ENCODE measurements at regions not wholly inside any gene's neighbourhood (a gene's known extent, or its start where the extent isn't known, plus 50 kb on each side); places are given as distances from the start of the nearest gene placed in this dataset.

DNA sequence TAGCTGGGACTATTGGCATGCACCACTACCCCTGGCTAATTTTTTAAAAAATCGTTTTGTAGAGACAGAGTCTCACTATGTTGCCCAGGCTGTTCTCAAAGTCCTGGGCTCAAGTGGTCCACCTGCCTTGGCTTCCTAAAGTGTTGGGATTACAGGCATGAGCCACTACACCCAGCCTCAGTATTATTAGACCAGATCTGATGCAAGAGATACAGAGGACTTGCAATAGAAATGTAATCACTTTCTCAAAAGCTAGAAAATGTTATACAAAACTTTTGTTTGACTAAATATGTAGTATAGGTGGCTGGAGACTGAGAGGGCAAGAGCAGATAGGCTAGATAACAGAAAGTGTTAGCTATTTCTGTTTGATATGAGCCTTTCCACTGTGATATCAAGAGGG lies 531.9 kb downstream of the SOX2 start:
- Mint-ChIP-seq H3K36me3 (ENCODE audit: insufficient read depth) (no peaks in the 10 kb centered on the region), H3K27me3 (no peaks in the 10 kb centered on the region), H3K4me3 (no peak overlapping the region), H3K4me1 (ENCODE audit: low read depth in 2 of 2) (no peaks in the 10 kb centered on the region), H3K9me3 (peaks cover 8% of the 10 kb centered on the region in 2 donors), H3K27ac (no peak overlapping the region)
- DNase-seq = no peak
- no peak for ATAC-seq (replicated peaks)

DNA sequence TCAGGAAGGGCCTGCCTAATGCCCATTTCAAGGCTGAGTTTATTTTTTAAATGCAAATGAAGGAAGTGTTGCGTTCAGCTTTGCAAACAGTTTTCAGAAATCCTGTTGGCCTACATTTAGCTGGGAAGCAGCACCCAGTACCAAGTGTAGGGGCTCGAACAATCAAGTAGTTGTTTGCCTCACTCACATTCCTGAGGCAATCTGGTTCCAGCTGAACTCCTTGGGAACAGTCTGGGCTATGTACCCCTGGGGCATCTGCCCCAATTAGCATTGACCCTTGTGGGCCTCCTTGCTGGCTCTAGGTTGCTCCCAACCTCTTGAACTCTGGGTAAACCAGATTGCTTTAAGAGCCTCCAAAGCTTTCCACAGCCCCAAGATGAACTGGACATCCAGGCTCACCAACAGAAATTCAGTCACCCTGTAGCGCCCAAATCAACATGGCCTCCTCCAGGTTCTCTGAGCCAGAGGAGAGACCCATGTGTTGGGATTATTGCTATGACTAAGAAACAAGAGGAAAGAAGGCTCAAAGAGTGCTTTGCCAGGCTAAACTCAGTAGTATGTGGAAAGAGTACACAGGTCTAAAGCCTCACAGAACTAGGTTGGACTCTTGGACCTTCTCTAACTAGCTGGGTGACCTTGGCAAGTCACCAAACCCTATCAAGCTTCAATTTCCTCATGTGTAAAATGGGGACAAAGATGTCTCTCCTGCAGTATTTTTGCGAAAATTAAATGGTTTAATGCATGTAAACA lies 532.7 kb downstream of the SOX2 start:
- Mint-ChIP-seq H3K36me3 (ENCODE audit: insufficient read depth) (no peaks in the 10 kb centered on the region), H3K27ac (no peak overlapping the region), H3K4me1 (ENCODE audit: low read depth in 2 of 2) (no peaks in the 10 kb centered on the region), H3K9me3 (peaks cover 7 to 8% of the 10 kb centered on the region in 2 donors), H3K4me3 (no peak overlapping the region), H3K27me3 (no peaks in the 10 kb centered on the region)
- no peak for DNase-seq
- ATAC-seq (replicated peaks) = no peak

DNA sequence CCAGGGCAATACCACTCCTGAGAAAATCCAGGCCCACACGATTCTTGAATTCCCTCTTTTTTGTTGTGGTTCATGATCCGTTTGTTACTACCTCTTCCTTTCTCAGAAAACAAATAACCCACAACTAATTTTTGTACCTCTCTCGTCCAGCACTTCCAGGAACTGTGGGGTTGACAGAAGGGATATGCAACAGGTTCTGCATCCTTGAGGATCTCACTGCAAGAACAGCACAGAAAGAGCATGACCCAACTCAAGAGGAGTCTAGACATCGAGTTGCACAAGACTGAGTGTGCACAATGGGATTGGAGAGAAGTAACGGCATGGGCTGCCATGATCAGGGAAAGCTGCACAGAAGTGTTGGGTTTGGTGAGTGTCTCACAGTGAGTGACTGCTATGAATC lies 533.3 kb downstream of the SOX2 start:
- Mint-ChIP-seq H3K9me3 (peaks cover 6 to 8% of the 10 kb centered on the region in 2 donors), H3K27me3 (no peaks in the 10 kb centered on the region), H3K27ac (no peak overlapping the region), H3K4me3 (no peak overlapping the region), H3K4me1 (ENCODE audit: low read depth in 2 of 2) (no peaks in the 10 kb centered on the region), H3K36me3 (ENCODE audit: insufficient read depth) (no peaks in the 10 kb centered on the region)
- DNase-seq (no peak), ATAC-seq (replicated peaks) (no peak)

DNA sequence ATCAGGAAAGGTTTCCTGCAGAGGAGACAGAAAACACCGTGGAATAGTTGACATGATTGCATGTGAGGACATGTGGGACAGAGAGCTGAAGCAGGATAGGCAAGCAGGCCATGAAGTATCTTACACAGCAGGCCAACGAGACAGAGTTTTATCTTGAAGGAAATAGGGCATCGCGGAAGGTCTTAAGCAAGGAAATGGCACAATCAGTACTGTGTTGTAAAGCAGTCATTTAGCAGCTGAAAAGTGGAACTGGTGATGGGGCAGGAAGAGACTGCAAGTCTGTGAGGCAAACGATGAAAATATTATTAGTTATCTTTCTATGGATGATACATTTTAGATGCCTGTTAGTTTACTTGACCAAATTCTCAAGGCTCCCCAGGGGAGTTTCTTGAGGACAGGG lies 535.1 kb downstream of the SOX2 start:
- no peak overlapping the region for H3K4me3 Mint-ChIP-seq
- DNase-seq (no peak), ATAC-seq (replicated peaks) (no peak)
- no peaks in the 10 kb centered on the region for H3K27me3 Mint-ChIP-seq
- H3K4me1 Mint-ChIP-seq (ENCODE audit: low read depth in 2 of 2) = no peaks in the 10 kb centered on the region
- H3K27ac Mint-ChIP-seq = no peak overlapping the region
- H3K9me3 Mint-ChIP-seq = peaks cover 6 to 8% of the 10 kb centered on the region in 2 donors
- H3K36me3 Mint-ChIP-seq (ENCODE audit: insufficient read depth) = no peaks in the 10 kb centered on the region

DNA sequence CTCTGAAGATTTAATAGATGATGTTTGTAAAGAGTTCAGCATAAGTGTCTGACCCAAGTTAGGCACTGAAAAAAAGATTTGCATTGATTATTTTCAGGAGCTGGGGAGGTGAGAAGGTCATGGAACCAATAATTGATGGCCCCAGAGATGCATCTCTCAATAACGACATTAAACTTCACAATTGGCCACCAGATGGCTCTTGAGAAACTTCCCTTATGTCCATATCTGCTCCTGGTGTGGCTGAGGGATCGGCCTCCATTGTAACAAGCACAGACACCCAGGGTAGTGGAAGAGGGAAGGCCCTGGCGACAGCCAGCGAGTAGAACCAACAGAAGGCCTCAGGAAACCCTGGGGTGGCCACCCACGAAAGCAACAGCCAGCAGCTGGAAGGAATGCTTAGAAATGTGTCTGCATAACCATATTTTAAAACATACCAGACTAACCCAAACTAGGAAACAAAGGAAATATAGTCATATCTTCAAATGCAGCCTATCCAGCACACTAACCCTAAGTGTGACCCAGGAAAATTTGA lies 536.7 kb downstream of the SOX2 start:
- peaks cover 6 to 8% of the 10 kb centered on the region in 2 donors for H3K9me3 Mint-ChIP-seq
- DNase-seq = no peak
- no peaks in the 10 kb centered on the region for H3K36me3 Mint-ChIP-seq (ENCODE audit: insufficient read depth)
- no peak overlapping the region for H3K27ac Mint-ChIP-seq
- H3K4me3 Mint-ChIP-seq = no peak overlapping the region
- no peaks in the 10 kb centered on the region for H3K4me1 Mint-ChIP-seq (ENCODE audit: low read depth in 2 of 2)
- no peaks in the 10 kb centered on the region for H3K27me3 Mint-ChIP-seq
- no peak for ATAC-seq (replicated peaks)

DNA sequence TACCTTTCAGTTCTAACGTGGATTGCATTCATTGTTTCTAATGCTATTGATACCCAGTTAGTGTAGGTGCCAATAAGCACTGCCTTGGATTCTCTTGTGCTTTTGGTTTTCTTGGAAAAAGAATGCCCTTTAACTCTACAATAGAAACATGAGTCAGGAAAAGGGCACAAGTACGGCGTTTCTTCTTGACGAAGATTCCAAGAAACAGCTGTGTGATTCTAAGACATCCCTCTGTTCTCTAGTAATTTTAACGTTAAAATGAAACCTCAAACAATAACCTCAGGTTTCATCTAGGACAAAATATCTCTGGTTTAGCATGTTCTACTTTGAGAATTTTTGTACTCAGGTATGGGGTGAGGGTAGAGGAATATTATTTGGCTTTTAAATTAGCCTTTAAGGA lies 540.5 kb upstream of the ATP11B start:
- ATAC-seq (replicated peaks) = no peak
- H3K9me3 Mint-ChIP-seq = no peaks in the 10 kb centered on the region

DNA sequence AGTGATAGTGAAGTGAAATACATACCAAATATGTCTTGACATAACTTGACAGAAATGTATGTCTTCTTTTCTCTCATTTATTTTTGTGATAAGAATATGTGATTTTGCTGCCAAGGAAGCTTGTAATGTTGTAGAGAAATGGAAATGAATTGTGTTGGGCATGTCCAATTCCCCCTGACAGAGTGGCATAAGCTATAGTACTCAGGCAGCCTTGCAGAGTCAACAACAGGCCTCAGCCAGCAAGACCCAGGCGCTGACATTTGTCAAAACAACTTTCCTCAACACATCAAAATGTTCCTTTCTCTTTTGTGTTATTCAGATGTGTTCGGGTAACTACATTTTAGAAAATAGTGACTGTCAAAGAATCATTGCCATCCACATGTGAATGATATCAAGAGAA lies 538.1 kb upstream of the ATP11B start:
- DNase-seq (no peak), ATAC-seq (replicated peaks) (no peak)
- Mint-ChIP-seq H3K4me1 (ENCODE audit: low read depth in 2 of 2) (no peaks in the 10 kb centered on the region), H3K27ac (no peak overlapping the region), H3K9me3 (no peaks in the 10 kb centered on the region), H3K36me3 (ENCODE audit: insufficient read depth) (no peaks in the 10 kb centered on the region), H3K27me3 (no peaks in the 10 kb centered on the region), H3K4me3 (no peak overlapping the region)

More for the DNA sequence above, 540.5 kb upstream of the ATP11B start:
- H3K27me3 Mint-ChIP-seq = no peaks in the 10 kb centered on the region
- H3K4me3 Mint-ChIP-seq = no peak overlapping the region
- no peaks in the 10 kb centered on the region for H3K36me3 Mint-ChIP-seq (ENCODE audit: insufficient read depth)
- H3K4me1 Mint-ChIP-seq (ENCODE audit: low read depth in 2 of 2) = no peaks in the 10 kb centered on the region
- no peak for DNase-seq
- no peak overlapping the region for H3K27ac Mint-ChIP-seq

DNA sequence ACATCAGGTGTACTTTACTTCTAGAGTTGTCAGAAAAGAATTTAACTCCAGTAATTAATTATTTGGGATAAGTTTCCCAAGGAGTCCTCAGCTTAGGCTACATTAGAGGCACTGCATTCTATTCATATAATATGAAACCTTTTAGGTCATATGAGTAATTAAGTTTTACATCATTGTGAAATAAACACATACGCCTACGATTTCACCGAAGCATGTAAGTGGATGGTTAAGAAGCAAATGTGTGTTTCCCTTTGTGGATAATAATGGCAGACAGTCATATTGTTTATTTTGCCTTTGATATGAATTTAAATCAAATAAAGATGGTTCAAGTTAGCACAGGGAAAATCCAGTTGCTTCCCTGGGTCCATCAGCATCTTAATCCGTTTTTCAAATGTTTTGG lies 535.9 kb upstream of the ATP11B start:
- H3K27ac Mint-ChIP-seq = no peak overlapping the region
- H3K36me3 Mint-ChIP-seq (ENCODE audit: insufficient read depth) = no peaks in the 10 kb centered on the region
- DNase-seq = no peak
- no peak overlapping the region for H3K4me3 Mint-ChIP-seq
- H3K9me3 Mint-ChIP-seq = peaks cover 0 to 7% of the 10 kb centered on the region in 2 donors
- H3K4me1 Mint-ChIP-seq (ENCODE audit: low read depth in 2 of 2) = no peaks in the 10 kb centered on the region
- ATAC-seq (replicated peaks) = no peak
- H3K27me3 Mint-ChIP-seq = peaks cover 0 to 8% of the 10 kb centered on the region in 2 donors

DNA sequence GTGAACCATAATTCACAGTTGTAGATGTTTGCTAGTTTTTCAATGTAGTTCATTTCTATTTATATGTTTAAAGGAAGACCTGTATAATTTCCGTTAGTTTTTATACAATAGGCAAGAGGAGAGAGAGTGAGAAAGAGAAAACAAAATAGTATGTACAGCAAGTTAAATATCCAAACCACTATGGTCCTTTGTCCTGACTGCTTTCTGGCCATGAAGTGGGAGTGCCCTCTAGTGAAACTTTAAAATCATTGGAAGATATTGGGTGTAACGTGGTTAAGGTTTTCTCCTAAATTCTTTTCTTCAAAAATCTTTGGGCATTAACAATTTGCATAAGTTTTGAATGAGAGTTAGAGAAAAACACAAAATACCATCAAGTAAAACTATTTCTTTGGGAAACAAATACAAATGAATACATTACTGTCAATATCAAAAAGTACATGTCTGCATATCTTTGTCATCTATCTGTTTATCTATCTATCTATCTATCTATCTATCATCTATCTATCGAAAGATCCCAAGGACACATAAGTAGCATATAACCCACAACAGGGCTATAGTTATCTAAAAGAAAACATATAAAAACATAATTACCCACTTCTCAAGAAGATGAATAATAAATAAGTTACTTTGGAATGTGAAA lies 534.6 kb upstream of the ATP11B start:
- Mint-ChIP-seq H3K36me3 (ENCODE audit: insufficient read depth) (no peaks in the 10 kb centered on the region), H3K27me3 (peaks cover 0 to 10% of the 10 kb centered on the region in 2 donors), H3K4me1 (ENCODE audit: low read depth in 2 of 2) (no peaks in the 10 kb centered on the region), H3K4me3 (no peak overlapping the region), H3K27ac (no peak overlapping the region), H3K9me3 (peaks cover 0 to 9% of the 10 kb centered on the region in 2 donors)
- no peak for ATAC-seq (replicated peaks)
- DNase-seq = no peak

DNA sequence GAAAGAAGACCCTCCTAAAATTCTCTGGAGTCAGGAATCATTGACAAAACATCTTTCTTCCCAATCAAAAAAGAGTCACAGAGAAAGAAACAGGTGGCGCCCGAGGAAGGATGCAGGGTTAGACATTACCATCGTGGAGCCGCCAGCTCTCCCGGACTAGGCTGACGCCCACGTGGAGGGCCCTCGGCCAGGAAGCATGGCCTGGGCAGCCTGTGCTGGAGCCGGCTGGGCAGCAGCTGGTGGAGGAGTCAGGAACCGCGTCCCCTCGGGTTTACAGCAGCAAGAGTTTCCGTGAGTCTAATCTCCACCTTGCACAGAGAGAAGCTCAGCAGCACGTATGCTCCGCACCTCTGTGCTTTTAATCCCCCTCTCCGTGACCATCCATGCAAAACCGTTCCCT lies 533.7 kb upstream of the ATP11B start:
- no peaks in the 10 kb centered on the region for H3K4me1 Mint-ChIP-seq (ENCODE audit: low read depth in 2 of 2)
- peaks cover 0 to 9% of the 10 kb centered on the region in 2 donors for H3K9me3 Mint-ChIP-seq
- no peak for ATAC-seq (replicated peaks)
- no peak for DNase-seq
- H3K36me3 Mint-ChIP-seq (ENCODE audit: insufficient read depth) = no peaks in the 10 kb centered on the region
- no peak overlapping the region for H3K4me3 Mint-ChIP-seq
- H3K27ac Mint-ChIP-seq = no peak overlapping the region
- peaks cover 0 to 10% of the 10 kb centered on the region in 2 donors for H3K27me3 Mint-ChIP-seq

DNA sequence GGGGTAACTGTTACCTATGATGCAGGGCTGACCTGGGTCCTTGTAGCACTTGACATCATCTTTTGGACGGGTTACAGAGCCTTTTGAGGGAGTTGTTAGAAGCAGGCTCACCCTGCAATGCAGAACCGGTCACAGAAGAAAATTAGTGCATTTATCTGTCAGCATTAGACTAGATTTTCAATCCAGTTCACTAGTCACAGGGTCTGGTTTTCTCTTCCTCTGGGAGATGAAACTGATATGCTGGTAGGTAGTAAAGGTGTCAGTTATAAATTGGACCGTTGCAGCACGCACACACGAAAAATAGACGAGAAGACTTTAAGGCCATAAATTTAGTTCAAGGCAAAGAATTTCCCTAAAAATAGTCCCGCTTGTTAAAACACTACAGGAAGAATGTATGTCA lies 532.3 kb upstream of the ATP11B start:
- no peak overlapping the region for H3K27ac Mint-ChIP-seq

DNA sequence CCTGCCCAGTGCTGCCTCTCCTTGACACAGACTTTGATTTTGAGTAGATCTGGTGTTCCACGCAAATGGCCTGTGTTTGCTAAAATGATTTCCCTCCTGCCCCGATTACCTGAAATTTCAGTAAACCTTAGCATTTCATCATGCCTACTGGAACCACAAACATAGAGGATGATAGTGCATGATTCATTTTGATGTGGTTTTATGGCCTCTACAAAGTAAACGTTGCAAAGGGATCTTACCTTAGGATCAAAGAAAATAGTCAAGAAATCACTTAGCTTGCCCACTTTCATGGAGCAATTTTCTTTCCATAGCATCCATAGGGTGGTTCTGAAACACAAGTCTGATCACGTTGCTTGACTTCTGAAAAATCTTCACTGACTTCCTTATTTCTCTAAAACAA lies 524.6 kb upstream of the ATP11B start:
- no peaks in the 10 kb centered on the region for H3K9me3 Mint-ChIP-seq
- no peak overlapping the region for H3K27ac Mint-ChIP-seq
- no peaks in the 10 kb centered on the region for H3K27me3 Mint-ChIP-seq
- H3K36me3 Mint-ChIP-seq (ENCODE audit: insufficient read depth) = peaks cover 4% of the 10 kb centered on the region
- DNase-seq (no peak), ATAC-seq (replicated peaks) (no peak)
- no peaks in the 10 kb centered on the region for H3K4me1 Mint-ChIP-seq (ENCODE audit: low read depth in 2 of 2)
- H3K4me3 Mint-ChIP-seq = no peak overlapping the region

More for the DNA sequence above, 532.3 kb upstream of the ATP11B start:
- Mint-ChIP-seq H3K27me3 (peaks cover 0 to 10% of the 10 kb centered on the region in 2 donors), H3K4me1 (ENCODE audit: low read depth in 2 of 2) (no peaks in the 10 kb centered on the region), H3K9me3 (peaks cover 0 to 9% of the 10 kb centered on the region in 2 donors), H3K4me3 (no peak overlapping the region), H3K36me3 (ENCODE audit: insufficient read depth) (no peaks in the 10 kb centered on the region)
- ATAC-seq (replicated peaks) (no peak), DNase-seq (no peak)

DNA sequence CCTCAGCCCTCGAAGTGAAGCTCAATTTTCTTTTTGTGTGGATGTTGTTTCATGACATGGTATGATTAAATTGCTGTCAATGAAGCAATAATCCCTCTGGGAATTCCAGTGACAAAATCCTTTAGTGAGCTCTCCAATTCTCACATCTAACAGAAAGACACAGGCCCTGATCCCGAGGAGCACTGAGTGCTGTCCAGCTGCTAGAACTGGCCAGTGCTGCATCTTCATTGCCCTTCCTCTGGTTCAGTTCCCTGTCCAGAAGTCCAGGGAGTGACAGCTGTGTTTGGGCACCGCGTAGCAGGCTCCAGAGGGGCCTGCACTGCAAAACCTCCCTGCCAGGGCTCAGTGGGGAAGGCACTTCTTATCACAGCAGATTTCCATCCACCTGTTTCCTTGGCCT lies 516.8 kb upstream of the ATP11B start:
- Mint-ChIP-seq H3K9me3 (peaks cover 4 to 7% of the 10 kb centered on the region in 2 donors), H3K27me3 (no peaks in the 10 kb centered on the region), H3K27ac (no peak overlapping the region), H3K4me1 (ENCODE audit: low read depth in 2 of 2) (no peaks in the 10 kb centered on the region), H3K4me3 (no peak overlapping the region), H3K36me3 (ENCODE audit: insufficient read depth) (no peaks in the 10 kb centered on the region)
- DNase-seq (no peak), ATAC-seq (replicated peaks) (no peak)

DNA sequence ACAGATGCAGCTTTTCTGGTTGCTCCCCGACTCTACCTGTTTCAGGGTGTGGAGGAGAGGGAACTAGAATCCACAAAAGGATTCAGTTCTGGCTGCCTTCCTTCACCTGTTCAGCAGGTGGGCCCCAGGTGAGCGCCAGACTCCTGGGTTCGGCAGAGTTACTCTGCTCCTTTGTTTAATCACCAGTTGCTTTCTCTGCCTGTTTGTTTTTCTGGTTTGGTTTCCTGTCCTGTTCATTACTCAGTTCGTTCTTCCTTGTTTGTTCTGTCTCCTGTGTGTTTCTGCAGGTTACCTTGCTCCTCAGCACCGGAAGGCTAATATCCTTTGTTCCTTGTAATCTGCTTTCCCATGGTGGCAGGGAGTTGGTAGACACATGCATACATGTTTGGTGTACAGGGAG lies 508.5 kb upstream of the ATP11B start:
- Mint-ChIP-seq H3K36me3 (ENCODE audit: insufficient read depth) (no peaks in the 10 kb centered on the region), H3K4me3 (no peak overlapping the region), H3K27ac (no peak overlapping the region), H3K27me3 (no peaks in the 10 kb centered on the region), H3K9me3 (peaks cover 2 to 7% of the 10 kb centered on the region in 2 donors), H3K4me1 (ENCODE audit: low read depth in 2 of 2) (no peaks in the 10 kb centered on the region)
- no peak for ATAC-seq (replicated peaks)
- no peak for DNase-seq

All from effector memory CD8-positive, alpha-beta T cell (primary cell).